Right lobe of liver (tissue), 4 donors: ENCODE measurements at regions not wholly inside any gene's neighbourhood (a gene's known extent, or its start where the extent isn't known, plus 50 kb on each side); places are given as distances from the start of the nearest gene placed in this dataset.

Experiments
- CTCF ChIP-seq, 4 donors: fragments of 200-600 bp in 3 of 4; fragments of 450-650 bp in 1 of 4; IDR thresholded peaks; one replicate each; pipeline versions ENCODE4 v1.5.1 to v1.8.0; 2016 to 2022; ENCODE audit warnings: antibody characterized with exemption in 4 of 4, mild to moderate bottlenecking in 2 of 4
- POLR2A ChIP-seq: fragments of 450-650 bp; IDR thresholded peaks from one replicate; pipeline ENCODE4 v1.6.1; 2017; ENCODE audit warnings: antibody characterized with exemption, mild to moderate bottlenecking
- donor health status: DM: no; HTN: no; CAD: no.
- donor health status: DM: no; HTN: no; CAD: no.
- donor health status: DM: no; HTN: yes; CAD: no.

- TF ChIP-seq CTCF (IDR thresholded peaks at IDR 0.05) (no peak), POLR2A (no peak)
These were observed 146.7 kb downstream of the FAM83B start for GRCh38 chr6:54993294-54993693.
